ENCODE measurements at regions not wholly inside any gene's neighbourhood (a gene's known extent, or its start where the extent isn't known, plus 50 kb on each side); places are given as distances from the start of the nearest gene placed in this dataset.
A peak's percentile ranks its signal among the peaks of the same experiment; 100 is the strongest.

DNA sequence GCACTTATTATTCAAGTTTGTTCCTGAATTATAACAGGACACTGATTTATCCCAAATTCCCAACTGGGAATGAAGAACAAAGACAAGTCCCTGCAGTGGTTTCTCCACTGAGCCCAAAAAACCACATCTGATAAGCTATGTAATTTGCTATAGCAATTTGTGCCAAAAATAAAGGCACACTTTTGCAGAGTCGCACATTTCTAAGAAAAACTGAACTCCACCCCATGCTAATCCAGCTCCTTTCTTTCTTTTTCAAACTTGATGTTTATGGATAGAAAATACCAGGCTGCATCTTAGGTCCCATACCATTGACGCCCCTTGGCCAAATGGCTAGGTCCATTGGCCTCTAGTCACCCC is 170.2 kb upstream of the CITED2 start (continued):
- 0 out of 2 replicates have a peak, but pooled peaks have one; percentile 7 for TF ChIP-seq ARID1B (IDR thresholded peaks at IDR 0.05)
- TF ChIP-seq ZNF766 (CRISPR knock-in tag; conservative IDR thresholded peaks at IDR 0.05) = 0 out of 2 replicates have a peak, but pooled peaks have one; percentile 28
- no peak for TF ChIP-seq FOSL1 (tag; conservative IDR thresholded peaks at IDR 0.05)
- no peak for TF ChIP-seq IFI16 (CRISPR knock-in tag; IDR thresholded peaks at IDR 0.05)
- TF ChIP-seq, protein P1, sequence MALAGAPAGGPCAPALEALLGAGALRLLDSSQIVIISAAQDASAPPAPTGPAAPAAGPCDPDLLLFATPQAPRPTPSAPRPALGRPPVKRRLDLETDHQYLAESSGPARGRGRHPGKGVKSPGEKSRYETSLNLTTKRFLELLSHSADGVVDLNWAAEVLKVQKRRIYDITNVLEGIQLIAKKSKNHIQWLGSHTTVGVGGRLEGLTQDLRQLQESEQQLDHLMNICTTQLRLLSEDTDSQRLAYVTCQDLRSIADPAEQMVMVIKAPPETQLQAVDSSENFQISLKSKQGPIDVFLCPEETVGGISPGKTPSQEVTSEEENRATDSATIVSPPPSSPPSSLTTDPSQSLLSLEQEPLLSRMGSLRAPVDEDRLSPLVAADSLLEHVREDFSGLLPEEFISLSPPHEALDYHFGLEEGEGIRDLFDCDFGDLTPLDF (CRISPR knock-in tag; IDR thresholded peaks at IDR 0.05) = no peak
- no peak for TF ChIP-seq SMARCB1 (IDR thresholded peaks at IDR 0.05; ENCODE audit: insufficient read length, low read depth)
- TF ChIP-seq ZNF445 (CRISPR knock-in tag; IDR thresholded peaks at IDR 0.05; ENCODE audit: low read depth) = no peak
- no peak for TF ChIP-seq RBM15 (IDR thresholded peaks at IDR 0.05; ENCODE audit: insufficient read depth, low read length)
- TF ChIP-seq, protein P2, sequence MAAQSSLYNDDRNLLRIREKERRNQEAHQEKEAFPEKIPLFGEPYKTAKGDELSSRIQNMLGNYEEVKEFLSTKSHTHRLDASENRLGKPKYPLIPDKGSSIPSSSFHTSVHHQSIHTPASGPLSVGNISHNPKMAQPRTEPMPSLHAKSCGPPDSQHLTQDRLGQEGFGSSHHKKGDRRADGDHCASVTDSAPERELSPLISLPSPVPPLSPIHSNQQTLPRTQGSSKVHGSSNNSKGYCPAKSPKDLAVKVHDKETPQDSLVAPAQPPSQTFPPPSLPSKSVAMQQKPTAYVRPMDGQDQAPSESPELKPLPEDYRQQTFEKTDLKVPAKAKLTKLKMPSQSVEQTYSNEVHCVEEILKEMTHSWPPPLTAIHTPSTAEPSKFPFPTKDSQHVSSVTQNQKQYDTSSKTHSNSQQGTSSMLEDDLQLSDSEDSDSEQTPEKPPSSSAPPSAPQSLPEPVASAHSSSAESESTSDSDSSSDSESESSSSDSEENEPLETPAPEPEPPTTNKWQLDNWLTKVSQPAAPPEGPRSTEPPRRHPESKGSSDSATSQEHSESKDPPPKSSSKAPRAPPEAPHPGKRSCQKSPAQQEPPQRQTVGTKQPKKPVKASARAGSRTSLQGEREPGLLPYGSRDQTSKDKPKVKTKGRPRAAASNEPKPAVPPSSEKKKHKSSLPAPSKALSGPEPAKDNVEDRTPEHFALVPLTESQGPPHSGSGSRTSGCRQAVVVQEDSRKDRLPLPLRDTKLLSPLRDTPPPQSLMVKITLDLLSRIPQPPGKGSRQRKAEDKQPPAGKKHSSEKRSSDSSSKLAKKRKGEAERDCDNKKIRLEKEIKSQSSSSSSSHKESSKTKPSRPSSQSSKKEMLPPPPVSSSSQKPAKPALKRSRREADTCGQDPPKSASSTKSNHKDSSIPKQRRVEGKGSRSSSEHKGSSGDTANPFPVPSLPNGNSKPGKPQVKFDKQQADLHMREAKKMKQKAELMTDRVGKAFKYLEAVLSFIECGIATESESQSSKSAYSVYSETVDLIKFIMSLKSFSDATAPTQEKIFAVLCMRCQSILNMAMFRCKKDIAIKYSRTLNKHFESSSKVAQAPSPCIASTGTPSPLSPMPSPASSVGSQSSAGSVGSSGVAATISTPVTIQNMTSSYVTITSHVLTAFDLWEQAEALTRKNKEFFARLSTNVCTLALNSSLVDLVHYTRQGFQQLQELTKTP (IDR thresholded peaks at IDR 0.05; ENCODE audit: low read depth in 1 of 2, partially characterized antibody in 2 of 2) = no peak
- TF ChIP-seq CXXC5 (CRISPR knock-in tag; IDR thresholded peaks at IDR 0.05) = 0 out of 2 replicates have a peak, but pooled peaks have one; percentile 15
- TF ChIP-seq NCOR1 (IDR thresholded peaks at IDR 0.05) = no peak
- no peak for TF ChIP-seq FOXJ2 (tag; IDR thresholded peaks at IDR 0.05)
- TF ChIP-seq, protein P3, sequence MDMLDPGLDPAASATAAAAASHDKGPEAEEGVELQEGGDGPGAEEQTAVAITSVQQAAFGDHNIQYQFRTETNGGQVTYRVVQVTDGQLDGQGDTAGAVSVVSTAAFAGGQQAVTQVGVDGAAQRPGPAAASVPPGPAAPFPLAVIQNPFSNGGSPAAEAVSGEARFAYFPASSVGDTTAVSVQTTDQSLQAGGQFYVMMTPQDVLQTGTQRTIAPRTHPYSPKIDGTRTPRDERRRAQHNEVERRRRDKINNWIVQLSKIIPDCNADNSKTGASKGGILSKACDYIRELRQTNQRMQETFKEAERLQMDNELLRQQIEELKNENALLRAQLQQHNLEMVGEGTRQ (CRISPR knock-in tag; IDR thresholded peaks at IDR 0.05) = no peak
- no peak for TF ChIP-seq MYBL2 (IDR thresholded peaks at IDR 0.05; ENCODE audit: low read depth)
- TF ChIP-seq MYBL2 (CRISPR knock-in tag; IDR thresholded peaks at IDR 0.05; ENCODE audit: borderline replicate concordance) = no peak
- TF ChIP-seq, protein P4, sequence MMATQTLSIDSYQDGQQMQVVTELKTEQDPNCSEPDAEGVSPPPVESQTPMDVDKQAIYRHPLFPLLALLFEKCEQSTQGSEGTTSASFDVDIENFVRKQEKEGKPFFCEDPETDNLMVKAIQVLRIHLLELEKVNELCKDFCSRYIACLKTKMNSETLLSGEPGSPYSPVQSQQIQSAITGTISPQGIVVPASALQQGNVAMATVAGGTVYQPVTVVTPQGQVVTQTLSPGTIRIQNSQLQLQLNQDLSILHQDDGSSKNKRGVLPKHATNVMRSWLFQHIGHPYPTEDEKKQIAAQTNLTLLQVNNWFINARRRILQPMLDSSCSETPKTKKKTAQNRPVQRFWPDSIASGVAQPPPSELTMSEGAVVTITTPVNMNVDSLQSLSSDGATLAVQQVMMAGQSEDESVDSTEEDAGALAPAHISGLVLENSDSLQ (IDR thresholded peaks at IDR 0.05) = no peak
- TF ChIP-seq ZNF830 (CRISPR knock-in tag; IDR thresholded peaks at IDR 0.05) = no peak
- TF ChIP-seq ETS2 (tag; IDR thresholded peaks at IDR 0.05; ENCODE audit: borderline replicate concordance, poor library complexity, severe bottlenecking) = no peak
- TF ChIP-seq, protein P5, sequence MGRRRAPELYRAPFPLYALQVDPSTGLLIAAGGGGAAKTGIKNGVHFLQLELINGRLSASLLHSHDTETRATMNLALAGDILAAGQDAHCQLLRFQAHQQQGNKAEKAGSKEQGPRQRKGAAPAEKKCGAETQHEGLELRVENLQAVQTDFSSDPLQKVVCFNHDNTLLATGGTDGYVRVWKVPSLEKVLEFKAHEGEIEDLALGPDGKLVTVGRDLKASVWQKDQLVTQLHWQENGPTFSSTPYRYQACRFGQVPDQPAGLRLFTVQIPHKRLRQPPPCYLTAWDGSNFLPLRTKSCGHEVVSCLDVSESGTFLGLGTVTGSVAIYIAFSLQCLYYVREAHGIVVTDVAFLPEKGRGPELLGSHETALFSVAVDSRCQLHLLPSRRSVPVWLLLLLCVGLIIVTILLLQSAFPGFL (CRISPR knock-in tag; IDR thresholded peaks at IDR 0.05) = no peak
- TF ChIP-seq NEUROD1 (IDR thresholded peaks at IDR 0.05; ENCODE audit: borderline replicate concordance, low read depth, low read length, partially characterized antibody) = no peak
- TF ChIP-seq SREBF1 (IDR thresholded peaks at IDR 0.05; ENCODE audit: borderline replicate concordance, low read depth, low read length) = no peak

All from K562 (cell line).